GM21381 (cell line): ENCODE measurements at regions not wholly inside any gene's neighbourhood (a gene's known extent, or its start where the extent isn't known, plus 50 kb on each side); places are given as distances from the start of the nearest gene placed in this dataset.

Experiments
- ATAC-seq: cut with Tn5 transposase; IDR thresholded peaks from one replicate; pipeline ENCODE4 v1.9.1; 2021; ENCODE audit warnings: mild to moderate bottlenecking, moderate library complexity; ENCODE audit not compliant: unreplicated experiment

DNA sequence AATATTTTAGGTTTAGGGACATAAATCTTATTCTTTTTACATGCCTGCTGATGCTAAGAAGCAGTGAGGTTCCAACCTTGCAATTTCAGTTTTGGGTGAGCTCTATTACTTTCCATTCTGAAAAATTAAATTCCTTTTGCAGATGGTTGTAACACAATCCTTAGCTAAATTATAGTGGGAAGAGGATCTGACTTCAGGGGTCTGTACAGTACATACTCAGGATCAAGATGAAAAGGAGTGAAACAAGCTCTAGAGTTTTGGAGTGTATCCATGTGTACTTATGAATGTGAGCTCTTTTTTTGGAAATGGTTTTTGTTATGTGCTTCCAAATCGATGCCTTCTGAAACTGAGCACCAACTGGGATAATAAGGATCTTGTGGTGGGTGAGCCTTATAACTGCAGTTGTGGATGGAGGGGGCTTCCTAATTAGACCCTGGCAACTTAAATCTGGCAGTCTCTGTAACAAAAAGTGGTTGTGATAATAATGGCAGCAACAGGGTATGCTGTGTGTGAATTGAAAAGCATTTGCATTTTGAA lies 218.8 kb upstream of the MAP3K7 start:
- no peak for ATAC-seq

DNA sequence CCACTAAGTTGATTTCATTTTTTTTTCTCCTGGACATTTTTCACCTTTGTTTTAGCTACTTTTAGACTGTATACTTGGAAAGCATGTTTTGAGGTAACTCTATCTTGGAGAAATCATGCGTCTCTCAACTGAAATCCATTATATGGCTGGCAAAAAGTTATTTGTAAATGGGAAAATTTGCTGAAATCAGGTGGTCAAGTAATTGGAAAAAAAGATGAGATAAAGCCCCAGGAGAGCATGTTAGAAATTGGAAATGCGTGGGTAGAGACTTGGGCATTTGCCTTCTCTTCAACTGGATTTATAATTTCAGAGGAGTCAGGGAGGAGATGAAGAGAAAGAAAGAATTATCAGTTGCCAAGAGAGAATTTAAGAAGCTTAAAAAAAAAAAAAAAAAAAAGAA lies 217.1 kb upstream of the MAP3K7 start:
- no peak for ATAC-seq

GRCh38 chr6:90795078-90795477 lies 208.2 kb upstream of the MAP3K7 start:
- no peak for ATAC-seq

DNA sequence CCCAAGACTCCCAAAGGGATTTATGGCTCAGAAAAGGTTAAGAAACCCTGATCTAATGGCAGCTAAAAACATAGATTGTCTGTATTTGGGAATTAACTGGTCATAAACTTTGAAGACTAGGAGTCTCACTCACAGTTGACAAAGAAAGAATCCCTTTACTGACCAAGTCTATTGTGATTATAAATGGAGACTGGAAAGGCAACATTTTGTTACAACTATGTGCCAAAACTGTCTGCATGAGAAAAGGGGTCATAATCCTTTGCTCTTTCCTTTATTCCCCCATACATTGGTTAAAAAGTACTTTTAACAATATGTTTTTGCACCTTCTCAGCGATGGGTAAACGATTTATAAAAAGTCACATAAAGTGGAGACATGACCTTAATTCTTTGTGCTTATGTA lies 206.9 kb upstream of the MAP3K7 start:
- no peak for ATAC-seq

DNA sequence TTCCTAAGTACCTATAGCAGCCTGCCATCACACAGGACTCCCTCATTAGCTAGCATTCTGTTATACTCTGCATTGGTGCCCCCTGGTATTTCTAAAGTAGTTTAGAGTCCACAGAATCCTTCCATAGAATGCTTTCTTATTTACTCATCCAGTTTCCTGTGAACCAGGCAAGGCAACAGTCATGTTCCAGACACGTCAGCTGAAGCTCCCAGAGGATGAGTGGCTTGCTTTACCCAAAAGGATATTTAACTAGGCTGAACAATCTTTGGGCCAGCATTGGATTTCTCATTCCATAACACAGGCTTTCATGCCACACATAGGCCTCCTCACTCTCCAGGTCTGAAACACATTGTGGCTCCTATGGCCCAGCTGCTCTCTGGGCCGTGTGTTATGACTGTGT lies 203.8 kb upstream of the MAP3K7 start:
- ATAC-seq = no peak

DNA sequence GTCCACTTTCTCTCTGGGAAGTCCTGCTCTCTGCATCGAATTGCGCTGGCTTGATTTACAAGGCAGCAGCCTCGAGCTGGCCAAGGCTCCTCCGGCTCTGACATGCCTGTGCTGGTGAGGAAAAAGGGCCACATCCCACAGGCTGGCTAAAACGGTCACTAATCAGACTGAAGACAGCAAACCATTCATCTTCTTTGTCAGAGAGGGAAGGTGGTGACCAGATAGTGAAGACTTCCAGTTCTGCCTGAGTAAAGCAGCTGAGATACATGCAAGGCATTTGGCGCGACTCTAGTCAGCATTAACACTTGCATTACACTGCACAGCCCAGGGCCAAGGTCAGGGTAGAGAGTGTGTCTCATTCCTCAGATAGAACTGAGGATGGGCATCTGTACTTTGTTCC lies 203.2 kb upstream of the MAP3K7 start:
- ATAC-seq = no peak

DNA sequence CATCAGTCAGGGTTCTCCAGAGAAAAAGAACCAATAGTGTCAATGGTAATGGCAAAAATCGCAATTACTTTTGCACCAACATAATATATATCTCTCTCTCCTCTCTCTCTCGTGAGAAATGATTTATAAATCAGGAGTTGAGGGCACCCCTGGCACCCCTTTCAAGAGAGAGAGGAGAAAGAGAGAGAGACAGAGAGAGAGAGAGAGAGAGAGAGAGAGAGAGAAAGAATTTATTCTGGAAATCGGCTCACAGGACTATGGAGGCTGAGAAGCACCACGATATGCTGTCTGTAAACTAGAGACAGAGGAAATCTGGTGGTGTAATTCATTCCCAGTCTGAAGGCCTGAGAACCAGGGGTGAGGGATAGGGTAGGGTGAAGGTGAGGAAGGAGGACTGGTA lies 201.9 kb upstream of the MAP3K7 start:
- ATAC-seq = no peak

- no peak for ATAC-seq
Observed at GRCh38 chr6:90787446-90787845, 200.6 kb upstream of the MAP3K7 start.

DNA sequence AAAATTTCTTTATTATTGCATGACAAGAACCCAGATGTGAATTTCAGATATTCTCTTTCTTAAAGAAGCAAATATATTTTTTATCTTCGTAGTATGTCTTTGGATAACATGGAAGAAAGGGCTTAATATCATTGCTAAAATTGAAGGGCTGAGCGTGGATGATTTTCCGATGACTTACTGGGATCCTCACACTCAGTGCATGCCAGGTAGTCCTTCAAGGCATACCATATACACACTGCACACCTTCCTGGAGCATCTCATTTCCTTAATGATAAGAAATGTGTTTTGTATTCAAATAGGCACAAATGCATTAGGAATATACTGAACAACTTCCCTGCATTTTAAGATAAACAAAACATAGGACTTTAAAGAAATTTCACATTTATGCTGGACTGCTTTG lies 193.9 kb upstream of the MAP3K7 start:
- no peak for ATAC-seq

DNA sequence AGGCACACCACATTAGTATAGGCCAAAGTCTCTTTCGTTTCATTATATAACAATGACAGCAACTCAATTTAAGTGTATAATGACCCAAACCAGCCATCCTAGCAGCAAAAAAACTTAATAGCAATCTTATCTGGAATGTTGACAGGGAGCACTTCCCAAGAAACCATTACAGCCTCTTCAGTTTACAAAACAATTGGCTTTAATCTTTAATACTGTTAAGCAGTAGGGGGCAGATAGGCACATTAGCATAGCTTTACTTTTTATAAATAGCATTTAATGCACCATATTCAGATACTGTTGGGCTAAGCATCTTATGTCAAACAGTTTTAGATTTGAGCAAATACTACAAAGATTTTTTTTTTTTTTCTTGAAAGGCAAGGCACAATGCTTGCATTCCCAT lies 193.3 kb upstream of the MAP3K7 start:
- no peak for ATAC-seq

- ATAC-seq = no peak
Observed at GRCh38 chr6:90778417-90779203, 191.7 kb upstream of the MAP3K7 start.

DNA sequence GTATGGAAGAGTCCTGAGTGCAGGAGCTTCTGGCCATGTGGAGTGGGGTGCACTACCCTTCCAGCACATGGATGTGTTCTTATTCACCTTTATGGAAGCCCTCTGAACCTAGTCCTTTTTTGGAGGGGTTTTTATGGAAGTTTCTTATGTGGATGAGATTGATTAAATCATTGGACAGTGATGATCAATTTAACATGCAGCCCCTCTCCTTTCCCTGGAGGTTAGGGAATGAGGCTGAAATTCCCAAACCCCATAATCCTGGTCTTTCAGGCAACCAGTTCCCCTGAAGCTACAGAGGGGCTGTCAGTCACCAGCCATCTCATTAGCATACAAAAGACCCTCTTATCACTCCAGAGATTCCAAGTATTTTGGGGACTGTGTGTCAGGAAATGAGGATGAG lies 183.9 kb upstream of the MAP3K7 start:
- no peak for ATAC-seq

DNA sequence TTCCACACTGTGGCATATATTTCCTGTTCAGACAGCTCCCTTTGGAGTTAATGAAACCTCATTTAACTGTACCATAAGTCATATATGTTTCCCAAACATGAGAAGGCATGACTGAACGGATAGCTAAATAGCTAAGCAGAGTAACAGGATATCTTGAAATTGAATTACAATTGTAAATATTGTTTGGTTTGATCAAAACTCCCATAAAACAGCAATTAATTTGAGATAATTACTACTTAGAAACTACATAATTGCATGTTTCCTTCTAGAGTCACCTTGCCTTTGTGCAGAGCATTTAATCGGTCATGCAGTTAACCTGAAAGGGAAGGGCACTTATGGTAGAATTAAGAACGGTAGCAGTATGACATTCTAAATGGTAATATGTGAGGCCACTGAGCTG lies 179.0 kb upstream of the MAP3K7 start:
- ATAC-seq = no peak

GRCh38 chr6:90765491-90765890 lies 178.6 kb upstream of the MAP3K7 start:
- no peak for ATAC-seq

DNA sequence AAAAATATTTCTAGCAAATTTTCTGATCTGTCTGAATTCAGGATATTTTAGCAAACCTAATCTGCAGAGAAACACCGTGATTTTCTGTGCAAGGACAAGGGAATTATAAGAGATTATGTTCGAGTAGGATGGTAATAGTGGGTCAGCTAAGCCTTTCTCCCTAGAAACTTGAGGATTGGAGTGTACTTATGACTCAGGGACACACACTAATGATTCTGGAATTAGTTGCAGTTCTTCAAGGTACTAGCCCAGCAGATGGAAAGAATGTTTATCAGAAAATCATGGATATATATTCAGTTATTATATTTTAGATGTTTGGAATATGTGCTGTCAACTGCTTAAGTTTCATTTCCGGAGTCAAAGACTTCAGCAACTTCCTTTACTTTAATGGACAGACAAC lies 177.1 kb upstream of the MAP3K7 start:
- no peak for ATAC-seq

- ATAC-seq = no peak
Observed at GRCh38 chr6:90759664-90760063, 172.8 kb upstream of the MAP3K7 start.

- no peak for ATAC-seq
Observed at GRCh38 chr6:90758741-90759140, 171.9 kb upstream of the MAP3K7 start.

DNA sequence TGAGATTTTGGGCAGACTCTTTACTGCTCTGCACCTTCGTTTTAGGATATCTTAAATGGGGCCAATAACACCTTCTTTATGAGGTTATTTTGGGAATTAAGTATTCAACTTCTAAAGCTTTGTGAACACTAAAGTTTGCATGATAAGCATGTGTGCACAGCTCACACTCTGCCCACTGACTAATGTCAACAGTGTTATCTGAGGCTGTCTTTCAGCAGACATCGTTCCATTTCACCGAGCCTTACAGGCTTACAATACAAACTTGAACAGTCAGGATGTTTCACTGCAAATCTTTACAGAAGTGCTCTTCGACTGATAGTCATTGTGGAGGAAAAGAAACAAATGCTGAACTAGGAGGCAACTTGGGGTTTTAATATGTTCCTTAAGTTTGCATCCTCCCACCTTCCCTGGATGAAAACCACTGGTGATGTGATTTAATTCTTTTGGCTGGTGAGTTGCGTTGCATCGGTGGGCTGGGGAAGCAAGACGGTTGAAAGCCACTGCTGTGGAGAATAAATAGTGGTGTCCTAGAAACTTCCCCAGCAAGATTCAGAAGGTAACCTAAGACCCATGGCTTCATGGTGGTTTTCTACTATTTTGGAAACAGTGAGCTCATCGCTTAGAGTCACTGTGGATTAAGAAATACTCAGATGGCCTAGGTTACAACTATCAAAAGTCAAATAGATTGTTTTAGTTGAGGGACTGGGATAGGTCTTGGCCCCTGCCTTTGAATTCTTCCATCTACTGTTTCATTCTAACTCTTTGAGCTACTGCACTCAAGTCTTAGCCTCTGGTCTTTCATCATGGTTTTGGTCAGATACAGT lies 167.2 kb upstream of the MAP3K7 start:
- ATAC-seq = no peak

- no peak for ATAC-seq
Observed at GRCh38 chr6:90739802-90740201, 152.9 kb upstream of the MAP3K7 start.

DNA sequence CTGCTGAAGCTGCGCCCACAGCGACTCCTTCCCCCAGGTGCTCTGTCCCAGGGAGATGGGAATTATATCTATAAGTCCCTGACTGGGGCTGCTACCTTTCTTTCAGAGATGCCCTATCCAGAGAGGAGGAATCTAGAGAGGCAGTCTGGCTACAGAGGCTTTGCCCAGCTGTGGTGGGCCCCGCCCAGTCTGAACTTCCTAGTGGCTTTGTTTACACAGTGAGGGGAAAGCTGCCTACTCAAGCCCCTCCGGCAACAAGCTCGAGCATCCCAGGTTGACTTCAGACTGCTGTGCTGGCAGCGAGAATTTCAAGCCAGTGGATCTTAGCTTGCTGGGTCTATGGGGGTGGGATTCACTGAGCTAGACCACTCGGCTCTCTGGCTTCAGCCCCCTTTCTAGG lies 152.5 kb upstream of the MAP3K7 start:
- ATAC-seq = no peak

DNA sequence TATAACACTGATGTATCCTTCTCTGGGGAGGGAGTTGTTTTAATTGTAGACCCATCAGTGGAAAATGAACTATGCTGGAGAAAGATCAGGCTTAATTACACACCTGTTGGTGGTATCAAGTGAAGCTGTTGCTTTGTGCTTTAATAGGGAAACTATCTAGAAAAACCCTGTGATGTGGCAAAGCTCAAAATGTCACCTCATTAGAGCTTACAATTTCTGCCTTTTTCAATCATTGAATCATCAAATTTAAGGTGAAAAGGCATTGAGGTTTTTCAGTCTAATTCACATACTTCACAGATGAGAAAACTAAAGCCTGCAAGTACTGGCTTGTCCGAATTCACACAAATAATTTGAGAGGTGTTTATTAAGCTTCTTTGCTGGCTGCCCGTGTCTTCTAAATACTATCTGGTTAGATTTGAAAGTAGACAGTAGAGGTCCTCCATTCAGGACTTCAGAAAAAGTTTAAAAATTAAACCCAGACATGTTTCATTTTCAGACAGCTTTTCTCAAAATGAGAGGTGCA lies 143.3 kb upstream of the MAP3K7 start:
- peak; percentile 81 for ATAC-seq

GRCh38 chr6:90729057-90729456 lies 142.2 kb upstream of the MAP3K7 start:
- ATAC-seq = no peak
